ENCODE measurements at regions not wholly inside any gene's neighbourhood (a gene's known extent, or its start where the extent isn't known, plus 50 kb on each side); places are given as distances from the start of the nearest gene placed in this dataset.

DNA sequence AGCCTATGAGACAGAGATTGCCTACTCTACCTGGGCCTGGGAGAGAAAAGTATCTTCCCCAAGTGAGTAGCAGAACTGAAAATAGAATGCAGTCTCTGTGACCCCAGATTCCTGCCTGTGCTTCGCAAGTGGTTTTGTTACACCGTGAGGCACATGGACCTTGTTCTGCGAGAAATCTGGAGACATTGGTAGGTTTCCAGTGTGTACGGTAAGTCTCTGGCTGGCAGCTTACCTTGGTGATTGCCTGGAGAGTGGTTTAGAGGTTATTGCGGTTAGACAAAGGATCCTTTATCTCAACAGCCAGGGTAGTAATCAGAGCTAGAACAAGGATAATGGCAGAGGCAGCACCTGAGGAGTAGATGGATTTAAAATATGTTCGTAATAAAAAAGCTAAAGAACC, 606.0 kb upstream of the GCFC2 start:
- H3K9me3 ChIP-seq: no peaks in the 10 kb centered on the region
- intact Hi-C loops (cut with DNase I): no loop called here
- no peaks in the 10 kb centered on the region for H3K27me3 ChIP-seq (replicated peaks; ENCODE audit: insufficient read depth)
- WGBS: 73% methylated on average over 6 of the region's 6 CpGs
- H3K36me3 ChIP-seq: no peaks in the 10 kb centered on the region
- no peaks in the 10 kb centered on the region for H3K4me1 ChIP-seq (replicated peaks)
- no peak overlapping the region for H3K27ac ChIP-seq
- no peak overlapping the region for H3K4me3 ChIP-seq
- TF ChIP-seq POLR2A (IDR thresholded peaks at IDR 0.05) (no peak), POLR2AphosphoS5 (IDR thresholded peaks at IDR 0.05) (no peak), CTCF (IDR thresholded peaks at IDR 0.05) (no peak)
- no peak for DNase-seq (ENCODE audit: low spot score)

GRCh38 chr2:76314271-76315020, 603.7 kb upstream of the GCFC2 start:
- WGBS: 10% methylated on average over 3 of the region's 3 CpGs
- intact Hi-C loops (cut with DNase I): no loop called here

GRCh38 chr2:76312236-76312635, 601.5 kb upstream of the GCFC2 start:
- Histone ChIP-seq H3K27ac (no peak overlapping the region), H3K4me1 (replicated peaks) (no peaks in the 10 kb centered on the region), H3K27me3 (replicated peaks; ENCODE audit: insufficient read depth) (no peaks in the 10 kb centered on the region), H3K4me3 (no peak overlapping the region), H3K36me3 (no peaks in the 10 kb centered on the region), H3K9me3 (no peaks in the 10 kb centered on the region)
- WGBS: 84% methylated on average over 4 of the region's 4 CpGs
- no peak for DNase-seq (ENCODE audit: low spot score)
- intact Hi-C loops (cut with DNase I): no loop called here
- TF ChIP-seq POLR2A (IDR thresholded peaks at IDR 0.05) (no peak), POLR2AphosphoS5 (IDR thresholded peaks at IDR 0.05) (no peak), CTCF (IDR thresholded peaks at IDR 0.05) (no peak)

More at GRCh38 chr2:76314271-76315020, 603.7 kb upstream of the GCFC2 start:
- H3K36me3 ChIP-seq: no peaks in the 10 kb centered on the region
- TF ChIP-seq POLR2A (IDR thresholded peaks at IDR 0.05): no peak
- TF ChIP-seq CTCF (IDR thresholded peaks at IDR 0.05): no peak
- TF ChIP-seq POLR2AphosphoS5 (IDR thresholded peaks at IDR 0.05): no peak
- H3K27ac ChIP-seq: no peak overlapping the region
- DNase-seq (ENCODE audit: low spot score): no peak
- H3K27me3 ChIP-seq (replicated peaks; ENCODE audit: insufficient read depth): no peaks in the 10 kb centered on the region
- no peaks in the 10 kb centered on the region for H3K9me3 ChIP-seq
- H3K4me1 ChIP-seq (replicated peaks): no peaks in the 10 kb centered on the region
- H3K4me3 ChIP-seq: no peak overlapping the region

DNA sequence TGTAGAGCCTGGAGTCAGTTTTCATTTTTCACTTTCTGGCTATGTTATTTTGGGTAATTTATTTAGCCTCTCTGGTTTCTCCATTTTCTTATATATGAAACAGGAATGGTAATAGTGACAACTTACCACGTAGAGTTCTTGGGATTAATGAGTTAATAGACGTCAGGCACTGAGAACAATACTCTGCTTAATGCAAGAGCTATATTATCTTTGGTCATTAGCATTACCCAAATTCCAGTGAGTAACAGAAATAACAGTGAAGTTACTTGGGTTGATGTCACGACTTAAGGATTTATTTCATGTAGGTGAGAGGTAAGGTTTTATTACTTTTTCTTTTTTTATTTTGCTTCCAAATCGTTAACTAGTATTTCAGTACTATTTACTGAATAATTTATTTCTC, 601.0 kb upstream of the GCFC2 start:
- Histone ChIP-seq H3K27me3 (replicated peaks; ENCODE audit: insufficient read depth) (no peaks in the 10 kb centered on the region), H3K4me1 (replicated peaks) (no peaks in the 10 kb centered on the region), H3K36me3 (no peaks in the 10 kb centered on the region), H3K4me3 (no peak overlapping the region), H3K27ac (no peak overlapping the region), H3K9me3 (no peaks in the 10 kb centered on the region)
- no peak for DNase-seq (ENCODE audit: low spot score)
- intact Hi-C loops (cut with DNase I): no loop called here
- no peak for TF ChIP-seq CTCF (IDR thresholded peaks at IDR 0.05)
- no peak for TF ChIP-seq POLR2A (IDR thresholded peaks at IDR 0.05)
- no peak for TF ChIP-seq POLR2AphosphoS5 (IDR thresholded peaks at IDR 0.05)
- 57% methylated on average over 4 of the region's 4 CpGs for WGBS
